ENCODE measurements at regions not wholly inside any gene's neighbourhood (a gene's known extent, or its start where the extent isn't known, plus 50 kb on each side); places are given as distances from the start of the nearest gene placed in this dataset.

DNA sequence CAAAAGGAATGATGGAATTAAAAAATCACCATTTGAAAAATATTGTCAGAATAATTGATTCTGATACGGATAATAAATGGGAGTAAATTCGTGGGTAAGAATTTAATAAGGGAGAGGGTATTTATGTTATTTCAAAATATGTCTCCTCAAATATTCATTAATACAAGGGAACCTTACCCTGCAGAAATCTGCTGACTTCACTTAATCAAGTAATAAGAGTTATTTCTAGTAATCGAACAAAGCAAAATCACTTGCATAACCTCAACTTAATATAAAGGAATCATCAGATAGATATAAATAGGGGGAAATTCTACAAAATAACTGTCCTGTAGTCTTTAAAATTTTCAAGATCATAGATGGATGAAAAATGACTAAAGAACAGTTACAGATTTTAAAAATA, 1164.7 kb upstream of the GJE1 start:
- Mint-ChIP-seq H3K27me3 (no peaks in the 10 kb centered on the region), H3K4me1 (no peaks in the 10 kb centered on the region), H3K27ac (no peak overlapping the region), H3K4me3 (no peak overlapping the region), H3K36me3 (no peaks in the 10 kb centered on the region), H3K9me3 (peaks cover 1% of the 10 kb centered on the region)
- DNase-seq = no peak

DNA sequence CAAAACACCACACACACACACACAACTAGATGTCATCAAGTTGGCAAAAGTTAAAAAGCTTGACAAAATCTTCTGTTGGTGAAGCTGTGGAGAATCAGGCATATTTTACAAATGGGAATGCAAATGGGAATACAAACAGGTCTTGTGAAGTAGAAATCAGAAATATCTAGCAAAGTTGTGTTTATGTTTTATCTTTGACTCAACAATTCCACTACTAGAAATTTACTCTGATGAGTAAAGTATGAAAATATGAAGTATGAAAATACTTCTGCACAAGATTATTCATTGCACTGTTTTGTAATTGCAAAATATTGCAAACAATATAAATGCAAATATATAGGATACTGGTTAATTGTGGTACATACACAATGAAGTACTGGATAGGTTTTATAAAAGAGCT, 1166.0 kb upstream of the GJE1 start:
- no peaks in the 10 kb centered on the region for H3K4me1 Mint-ChIP-seq
- no peak for DNase-seq
- no peak overlapping the region for H3K4me3 Mint-ChIP-seq
- no peaks in the 10 kb centered on the region for H3K36me3 Mint-ChIP-seq
- peaks cover 1% of the 10 kb centered on the region for H3K9me3 Mint-ChIP-seq
- H3K27me3 Mint-ChIP-seq = no peaks in the 10 kb centered on the region
- H3K27ac Mint-ChIP-seq = no peak overlapping the region

DNA sequence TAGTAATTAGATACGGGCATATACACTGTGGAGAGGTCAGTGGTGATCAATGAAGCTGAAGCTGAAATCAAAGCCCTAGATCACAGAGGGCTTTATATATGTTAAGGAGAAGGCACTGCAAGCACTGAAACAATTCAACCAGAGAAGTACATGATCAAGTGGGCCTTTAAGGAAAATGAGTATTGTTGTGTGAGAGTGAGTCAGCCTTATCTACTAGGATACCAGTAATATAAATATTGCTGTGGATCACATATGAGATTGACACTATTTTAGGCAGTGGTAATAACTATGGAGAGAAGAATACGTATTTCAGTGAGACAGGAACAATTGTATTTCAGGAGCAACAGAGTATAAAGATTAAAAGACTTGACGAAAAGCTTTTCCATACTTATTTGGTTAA, 1172.2 kb upstream of the GJE1 start:
- no peak for DNase-seq
- no peak overlapping the region for H3K4me3 Mint-ChIP-seq

DNA sequence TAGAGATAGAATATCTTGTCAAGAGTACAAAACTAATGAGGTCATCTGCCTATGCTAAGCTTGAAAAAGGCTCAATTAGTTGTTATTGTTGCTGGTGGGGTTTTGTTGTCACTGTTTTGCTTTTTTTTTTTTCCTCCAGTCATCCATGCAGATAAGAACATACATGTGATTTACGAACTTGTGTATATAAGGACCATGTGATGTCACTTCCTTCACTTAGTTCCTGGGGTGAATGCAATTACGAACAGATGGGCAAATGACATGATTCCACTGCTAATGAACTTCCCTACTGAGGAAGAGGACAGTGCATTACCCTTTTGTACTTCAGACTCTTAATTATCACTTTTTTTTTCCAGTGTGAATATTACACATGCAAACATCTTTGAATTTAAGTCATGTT, 1175.3 kb upstream of the GJE1 start:
- no peaks in the 10 kb centered on the region for H3K4me1 Mint-ChIP-seq
- no peak overlapping the region for H3K27ac Mint-ChIP-seq
- no peak for DNase-seq
- no peaks in the 10 kb centered on the region for H3K9me3 Mint-ChIP-seq
- no peak overlapping the region for H3K4me3 Mint-ChIP-seq
- H3K36me3 Mint-ChIP-seq = no peaks in the 10 kb centered on the region
- H3K27me3 Mint-ChIP-seq = no peaks in the 10 kb centered on the region

More for the DNA sequence above, 1172.2 kb upstream of the GJE1 start:
- H3K27me3 Mint-ChIP-seq = no peaks in the 10 kb centered on the region
- H3K4me1 Mint-ChIP-seq = no peaks in the 10 kb centered on the region
- H3K9me3 Mint-ChIP-seq = no peaks in the 10 kb centered on the region
- no peaks in the 10 kb centered on the region for H3K36me3 Mint-ChIP-seq
- no peak overlapping the region for H3K27ac Mint-ChIP-seq

DNA sequence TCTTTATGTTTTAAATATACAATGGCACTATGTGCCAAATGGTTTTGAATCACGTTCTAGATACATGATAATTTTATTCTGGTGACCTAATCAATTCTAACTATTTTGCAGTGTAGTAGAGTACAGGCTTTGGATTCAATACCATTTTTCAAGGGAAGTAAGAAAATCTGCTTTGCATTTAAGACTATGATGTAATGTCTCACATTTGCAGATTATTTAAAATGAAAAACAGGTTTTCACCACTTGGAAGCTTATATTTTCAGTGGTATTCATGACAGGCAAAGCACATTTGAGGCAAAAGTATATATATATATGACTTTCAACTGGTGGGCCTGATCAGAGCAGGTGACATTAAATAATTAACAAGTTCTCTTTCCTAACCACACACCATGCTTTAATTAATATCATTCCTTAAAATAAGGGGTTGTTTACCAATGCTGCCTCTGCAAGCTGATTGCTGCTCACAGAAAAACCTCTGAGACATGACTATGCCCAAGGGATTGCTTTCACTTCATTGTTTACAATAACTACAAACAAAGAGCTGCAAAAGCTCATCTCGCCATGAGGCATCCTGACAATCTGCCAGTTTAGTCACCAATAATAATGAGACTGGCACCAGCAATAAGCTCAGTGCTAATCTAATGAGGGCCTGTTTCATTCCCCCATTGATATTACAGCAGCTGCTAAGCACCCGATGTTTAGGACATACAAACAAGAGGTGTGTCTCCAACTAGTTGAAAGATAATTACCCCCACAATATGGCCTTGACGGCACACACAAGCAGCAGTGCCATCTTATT, 1176.0 kb upstream of the GJE1 start:
- no peaks in the 10 kb centered on the region for H3K27me3 Mint-ChIP-seq
- no peak for DNase-seq
- no peak overlapping the region for H3K27ac Mint-ChIP-seq
- no peak overlapping the region for H3K4me3 Mint-ChIP-seq
- no peaks in the 10 kb centered on the region for H3K36me3 Mint-ChIP-seq
- H3K4me1 Mint-ChIP-seq = no peaks in the 10 kb centered on the region
- H3K9me3 Mint-ChIP-seq = no peaks in the 10 kb centered on the region

DNA sequence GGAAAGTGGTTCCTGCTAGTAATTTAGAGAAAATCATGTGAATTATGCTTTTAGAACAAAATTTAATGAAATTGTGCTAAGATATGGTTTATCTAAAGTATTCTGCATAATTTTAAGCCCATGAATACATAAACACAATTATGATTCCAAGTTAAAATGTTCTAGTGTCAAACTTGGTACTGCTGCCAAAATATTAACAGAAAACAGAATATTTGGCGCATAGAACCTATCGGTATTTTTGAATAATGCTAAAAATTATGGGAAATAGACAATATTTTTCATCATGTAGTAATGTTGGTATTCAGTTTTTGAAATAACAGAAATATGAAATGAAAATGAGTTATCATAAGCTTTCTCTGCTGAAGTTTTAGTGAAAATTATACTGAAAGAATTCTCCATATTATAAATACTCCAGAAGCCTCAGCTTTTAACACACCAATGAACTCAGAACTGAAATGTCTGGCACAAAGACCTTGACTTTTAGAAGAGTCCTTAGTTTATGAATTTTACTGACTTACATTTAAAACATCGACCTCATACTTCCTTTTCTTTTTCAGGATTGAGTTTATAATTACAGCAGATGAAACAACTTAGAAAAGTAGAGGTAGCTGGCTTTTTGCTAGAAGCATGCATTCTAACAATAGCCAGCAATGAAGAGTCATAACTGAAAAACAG, 1192.3 kb upstream of the GJE1 start:
- Mint-ChIP-seq H3K27ac (no peak overlapping the region), H3K9me3 (peaks cover 7% of the 10 kb centered on the region), H3K36me3 (no peaks in the 10 kb centered on the region), H3K4me3 (no peak overlapping the region), H3K4me1 (no peaks in the 10 kb centered on the region), H3K27me3 (no peaks in the 10 kb centered on the region)
- DNase-seq = no peak

DNA sequence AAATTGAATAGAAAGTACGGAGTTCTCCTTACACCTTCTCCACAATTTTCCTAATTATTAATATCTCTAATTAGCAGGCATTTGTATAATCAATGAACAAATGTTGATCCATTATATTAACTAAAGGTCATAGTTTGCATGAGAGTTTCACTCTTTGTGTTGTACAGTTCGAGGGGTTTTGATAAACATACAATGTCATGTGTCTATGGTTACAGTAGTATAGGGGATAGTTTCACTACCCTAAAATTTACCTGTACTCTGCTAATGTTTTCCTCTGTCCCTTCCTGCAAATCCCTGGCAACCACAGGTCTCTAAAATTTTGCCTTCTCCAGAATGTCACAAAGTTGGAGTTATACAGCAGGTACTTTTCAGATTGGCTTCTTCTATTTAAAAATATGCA, 1199.8 kb upstream of the GJE1 start:
- H3K36me3 Mint-ChIP-seq = no peaks in the 10 kb centered on the region
- H3K4me3 Mint-ChIP-seq = no peak overlapping the region
- H3K9me3 Mint-ChIP-seq = no peaks in the 10 kb centered on the region
- no peak for DNase-seq
- peaks cover 7% of the 10 kb centered on the region for H3K27me3 Mint-ChIP-seq
- H3K4me1 Mint-ChIP-seq = no peaks in the 10 kb centered on the region
- no peak overlapping the region for H3K27ac Mint-ChIP-seq

DNA sequence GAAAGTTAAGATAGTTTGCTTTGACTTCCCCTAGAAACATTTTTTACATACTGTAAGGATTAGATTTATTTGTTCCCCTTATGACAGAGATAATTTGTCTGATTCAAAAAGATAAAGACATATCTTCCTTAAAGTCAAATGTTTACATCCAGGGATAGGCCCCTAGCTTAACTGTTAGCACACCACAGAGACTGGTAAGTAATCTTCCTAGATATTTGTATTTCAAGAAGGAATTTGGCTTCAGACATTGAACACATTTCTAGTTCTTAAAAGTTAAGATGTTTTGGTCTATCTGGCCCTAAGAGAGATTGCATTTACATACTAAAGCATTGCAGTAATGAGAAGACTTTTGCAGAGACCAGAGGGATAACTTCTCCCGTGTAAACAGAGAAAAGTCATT, 1201.1 kb upstream of the GJE1 start:
- Mint-ChIP-seq H3K4me1 (no peaks in the 10 kb centered on the region), H3K36me3 (no peaks in the 10 kb centered on the region), H3K4me3 (no peak overlapping the region), H3K27ac (no peak overlapping the region), H3K9me3 (no peaks in the 10 kb centered on the region), H3K27me3 (peaks cover 7% of the 10 kb centered on the region)
- no peak for DNase-seq

DNA sequence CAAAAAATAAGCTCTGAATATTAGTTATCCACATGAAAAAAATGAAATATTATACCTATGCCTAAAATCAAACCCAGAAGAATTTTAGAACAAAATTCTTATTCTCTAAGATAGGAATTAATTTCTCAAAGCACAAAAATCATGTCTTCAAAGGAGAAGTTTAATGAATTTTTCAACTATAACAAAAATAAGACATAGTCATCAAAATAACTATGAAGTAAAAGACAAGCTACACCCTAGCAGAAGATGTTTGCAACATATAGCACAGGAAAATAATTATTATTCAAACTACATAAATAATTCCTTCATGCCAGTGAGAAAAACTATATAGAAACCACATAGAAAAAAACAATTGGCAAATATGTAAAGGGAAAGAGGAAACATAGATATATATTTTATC, 1203.6 kb upstream of the GJE1 start:
- Mint-ChIP-seq H3K27me3 (peaks cover 7% of the 10 kb centered on the region), H3K9me3 (no peaks in the 10 kb centered on the region), H3K36me3 (no peaks in the 10 kb centered on the region), H3K27ac (no peak overlapping the region), H3K4me3 (no peak overlapping the region), H3K4me1 (no peaks in the 10 kb centered on the region)
- DNase-seq = no peak

DNA sequence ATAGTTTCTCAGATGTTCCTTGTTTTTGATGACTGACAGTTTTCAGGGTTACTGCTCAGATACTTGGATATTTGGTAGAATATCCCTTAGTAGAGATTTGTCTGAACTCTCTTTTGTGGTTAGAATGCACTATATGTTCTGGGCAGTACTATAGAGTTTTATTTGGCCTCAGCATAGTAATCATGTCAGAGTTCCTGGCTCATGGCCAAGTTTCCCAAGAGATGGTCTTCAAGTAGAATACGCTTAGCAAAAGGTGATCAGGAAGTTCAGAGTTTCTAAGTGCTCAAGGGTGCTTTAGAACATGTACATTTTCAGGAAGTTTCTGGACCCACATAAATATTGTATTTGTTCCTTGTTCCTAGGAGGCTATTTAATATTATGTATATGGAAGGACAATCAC, 1209.7 kb upstream of the GJE1 start:
- no peaks in the 10 kb centered on the region for H3K9me3 Mint-ChIP-seq
- H3K36me3 Mint-ChIP-seq = no peaks in the 10 kb centered on the region
- no peak for DNase-seq
- H3K4me1 Mint-ChIP-seq = no peaks in the 10 kb centered on the region
- peaks cover 3% of the 10 kb centered on the region for H3K27me3 Mint-ChIP-seq
- no peak overlapping the region for H3K4me3 Mint-ChIP-seq
- H3K27ac Mint-ChIP-seq = no peak overlapping the region

DNA sequence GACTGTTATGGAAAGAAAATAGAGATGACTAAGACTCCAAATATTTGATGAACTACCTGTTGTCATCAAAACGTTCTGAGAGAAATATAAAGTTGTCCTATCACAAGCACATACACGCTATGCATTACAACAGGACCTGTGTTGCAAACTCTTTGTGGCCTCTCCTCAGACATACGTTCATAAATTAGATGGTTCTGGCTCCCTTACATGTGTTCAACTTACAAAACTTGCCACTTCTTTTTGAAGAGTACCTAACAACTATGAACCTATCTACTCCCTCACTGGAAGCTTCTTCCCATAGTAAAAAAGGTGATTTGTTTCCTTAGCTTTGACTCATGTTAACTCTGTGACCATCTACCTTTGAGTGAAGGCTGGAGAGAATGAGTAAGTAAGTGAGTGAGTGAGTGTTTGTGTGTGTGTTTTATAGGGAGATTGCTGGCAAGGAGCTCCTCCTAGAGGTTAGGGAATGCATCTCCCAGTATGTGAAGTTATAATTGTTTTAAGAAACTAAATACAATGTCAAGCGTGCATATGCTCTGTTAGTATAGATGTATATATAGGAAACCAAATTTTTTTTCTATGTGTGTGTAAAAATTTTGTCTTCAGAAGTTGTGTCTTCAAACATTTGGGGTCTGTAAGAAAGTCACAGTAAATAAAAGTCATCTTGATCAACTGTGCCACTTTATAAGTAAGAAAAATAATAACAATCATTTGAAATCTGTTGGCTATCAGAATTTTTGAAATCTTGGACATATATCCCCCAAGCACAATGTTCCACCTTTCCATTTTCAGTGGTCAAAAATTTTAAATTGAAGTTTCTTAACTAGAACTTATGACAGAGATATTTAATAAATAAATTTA, 1211.1 kb upstream of the GJE1 start:
- DNase-seq = peak; percentile 6
- no peaks in the 10 kb centered on the region for H3K4me1 Mint-ChIP-seq
- no peaks in the 10 kb centered on the region for H3K9me3 Mint-ChIP-seq
- no peak overlapping the region for H3K4me3 Mint-ChIP-seq
- peaks cover 3% of the 10 kb centered on the region for H3K27me3 Mint-ChIP-seq
- no peaks in the 10 kb centered on the region for H3K36me3 Mint-ChIP-seq
- H3K27ac Mint-ChIP-seq = no peak overlapping the region

DNA sequence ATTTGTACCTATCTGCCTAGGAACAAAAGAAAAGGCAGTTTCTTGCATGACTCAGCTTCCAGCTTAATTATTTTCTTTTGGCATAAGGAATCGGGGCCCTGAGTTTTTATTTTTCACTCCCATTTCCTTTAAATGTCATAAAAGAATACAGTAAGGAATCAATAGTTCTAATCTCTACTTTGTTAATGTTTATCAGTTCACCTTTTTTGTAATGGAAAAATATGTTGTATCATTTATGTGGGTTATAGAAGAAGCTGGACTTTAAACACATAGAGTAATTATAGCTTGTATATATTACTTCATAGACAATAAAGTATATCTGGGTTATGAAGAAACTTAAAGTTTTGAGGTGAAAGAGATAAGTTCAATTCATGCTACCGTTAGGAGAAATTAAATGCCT, 1214.8 kb upstream of the GJE1 start:
- Mint-ChIP-seq H3K4me1 (no peaks in the 10 kb centered on the region), H3K36me3 (no peaks in the 10 kb centered on the region), H3K4me3 (no peak overlapping the region), H3K27me3 (peaks cover 3% of the 10 kb centered on the region), H3K27ac (no peak overlapping the region), H3K9me3 (no peaks in the 10 kb centered on the region)
- no peak for DNase-seq

DNA sequence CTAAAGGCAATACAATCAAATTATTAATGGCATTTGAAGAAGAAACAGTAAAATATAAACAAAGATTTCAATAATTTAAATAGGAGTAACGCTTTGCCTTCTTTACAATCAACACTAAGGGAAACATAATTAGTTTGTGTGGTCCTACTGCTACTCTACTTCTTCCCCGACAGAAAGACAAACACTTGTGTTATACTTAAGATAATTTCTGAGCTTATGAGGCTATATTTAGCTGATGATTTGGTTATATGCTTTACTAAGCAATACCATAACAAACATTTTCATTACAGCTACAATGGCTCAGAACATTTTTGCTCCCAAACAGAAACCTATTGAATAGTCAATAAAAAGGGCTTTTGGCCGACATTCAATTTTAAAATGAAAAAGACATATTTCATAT, 1217.2 kb upstream of the GJE1 start:
- Mint-ChIP-seq H3K27me3 (peaks cover 2% of the 10 kb centered on the region), H3K36me3 (no peaks in the 10 kb centered on the region)

DNA sequence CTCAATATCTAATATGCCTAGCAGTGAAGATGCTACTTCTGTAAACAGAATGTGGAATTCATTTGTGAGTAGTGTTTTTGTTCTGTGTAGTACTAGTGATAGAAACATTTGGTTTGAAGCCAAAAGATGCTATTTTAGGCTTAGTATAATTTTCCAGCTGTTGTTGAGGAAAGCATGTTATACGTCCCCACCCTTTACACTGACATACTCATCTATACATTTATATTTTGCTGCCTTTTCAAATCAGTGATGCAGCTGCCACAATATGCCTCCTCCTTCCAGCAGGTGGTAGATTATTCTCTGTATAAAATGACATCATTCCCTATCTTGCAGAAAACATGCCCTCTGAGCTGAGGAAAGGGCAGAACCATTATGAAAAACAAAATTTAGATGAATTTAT, 1217.6 kb upstream of the GJE1 start:
- H3K36me3 Mint-ChIP-seq = no peaks in the 10 kb centered on the region
- no peak overlapping the region for H3K4me3 Mint-ChIP-seq
- no peak overlapping the region for H3K27ac Mint-ChIP-seq
- H3K4me1 Mint-ChIP-seq = no peaks in the 10 kb centered on the region
- no peaks in the 10 kb centered on the region for H3K9me3 Mint-ChIP-seq
- H3K27me3 Mint-ChIP-seq = no peaks in the 10 kb centered on the region
- no peak for DNase-seq

More for the DNA sequence above, 1217.2 kb upstream of the GJE1 start:
- no peaks in the 10 kb centered on the region for H3K4me1 Mint-ChIP-seq
- no peak for DNase-seq
- H3K9me3 Mint-ChIP-seq = no peaks in the 10 kb centered on the region
- no peak overlapping the region for H3K4me3 Mint-ChIP-seq
- H3K27ac Mint-ChIP-seq = no peak overlapping the region

DNA sequence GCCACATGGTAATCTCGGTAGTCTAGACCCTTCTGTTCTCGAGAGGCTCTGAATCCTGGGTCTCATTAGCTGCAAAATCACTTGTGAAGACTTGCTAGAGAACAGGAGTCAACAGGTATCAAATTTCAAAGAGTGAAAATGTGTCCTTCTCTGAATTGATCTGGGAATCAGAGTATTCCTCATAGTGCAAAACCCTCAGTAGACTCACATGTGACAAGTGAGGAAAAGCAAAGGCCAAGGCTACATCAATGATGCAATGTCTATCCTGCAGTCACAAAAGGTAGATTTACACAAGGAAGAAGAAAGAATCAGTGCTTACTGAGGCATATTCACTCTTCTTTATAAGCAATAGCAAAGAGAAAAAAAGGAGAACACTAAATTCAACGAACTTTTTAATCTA, 1220.0 kb upstream of the GJE1 start:
- no peak for DNase-seq
- H3K27me3 Mint-ChIP-seq = no peaks in the 10 kb centered on the region
- no peak overlapping the region for H3K4me3 Mint-ChIP-seq
- no peaks in the 10 kb centered on the region for H3K9me3 Mint-ChIP-seq
- no peaks in the 10 kb centered on the region for H3K36me3 Mint-ChIP-seq
- H3K27ac Mint-ChIP-seq = no peak overlapping the region
- H3K4me1 Mint-ChIP-seq = no peaks in the 10 kb centered on the region
